ENCODE measurements at regions not wholly inside any gene's neighbourhood (a gene's known extent, or its start where the extent isn't known, plus 50 kb on each side); places are given as distances from the start of the nearest gene placed in this dataset.

- no peak for DNase-seq (ENCODE audit: low spot score)
- intact Hi-C loops (cut with DNase I) = no loop called here
Measured at GRCh38 chr1:4271338-4271998, 371.4 kb upstream of the C1orf174 start.

GRCh38 chr1:4272568-4272967, 372.5 kb upstream of the C1orf174 start:
- intact Hi-C loops (cut with DNase I) = no loop called here
- DNase-seq (ENCODE audit: low spot score) = no peak

- DNase-seq (ENCODE audit: low spot score) = no peak
- intact Hi-C loops (cut with DNase I) = no loop called here
Measured at GRCh38 chr1:4273243-4273642, 373.2 kb upstream of the C1orf174 start.

GRCh38 chr1:4273747-4274146, 373.7 kb upstream of the C1orf174 start:
- intact Hi-C loops (cut with DNase I) = no loop called here
- DNase-seq (ENCODE audit: low spot score) = no peak

- DNase-seq (ENCODE audit: low spot score) = no peak
- intact Hi-C loops (cut with DNase I) = no loop called here
Measured at GRCh38 chr1:4275083-4275482, 375.0 kb upstream of the C1orf174 start.

GRCh38 chr1:4276238-4276637, 376.2 kb upstream of the C1orf174 start:
- no peak for DNase-seq (ENCODE audit: low spot score)

GRCh38 chr1:4277598-4277997, 376.8 kb upstream of the AJAP1 start:
- intact Hi-C loops (cut with DNase I) = no loop called here
- no peak for DNase-seq (ENCODE audit: low spot score)

More at GRCh38 chr1:4276238-4276637, 376.2 kb upstream of the C1orf174 start:
- intact Hi-C loops (cut with DNase I) = no loop called here

GRCh38 chr1:4284976-4285375, 369.4 kb upstream of the AJAP1 start:
- no peak for DNase-seq (ENCODE audit: low spot score)
- intact Hi-C loops (cut with DNase I) = no loop called here

GRCh38 chr1:4292861-4293260, 361.5 kb upstream of the AJAP1 start:
- DNase-seq (ENCODE audit: low spot score) = no peak
- intact Hi-C loops (cut with DNase I) = no loop called here

- intact Hi-C loops (cut with DNase I) = no loop called here
- DNase-seq (ENCODE audit: low spot score) = no peak
Measured at GRCh38 chr1:4298361-4299083, 355.9 kb upstream of the AJAP1 start.

- DNase-seq (ENCODE audit: low spot score) = no peak
- intact Hi-C loops (cut with DNase I) = no loop called here
Measured at GRCh38 chr1:4301007-4301406, 353.4 kb upstream of the AJAP1 start.

- intact Hi-C loops (cut with DNase I) = no loop called here
- DNase-seq (ENCODE audit: low spot score) = peak; percentile 41
Measured at GRCh38 chr1:4303303-4303702, 351.1 kb upstream of the AJAP1 start.

GRCh38 chr1:4305526-4306301, 348.7 kb upstream of the AJAP1 start:
- intact Hi-C loops (cut with DNase I) = no loop called here
- DNase-seq (ENCODE audit: low spot score) = peak; percentile 39

GRCh38 chr1:4306559-4307467, 347.6 kb upstream of the AJAP1 start:
- intact Hi-C loops (cut with DNase I) = no loop called here
- peak; percentile 53 for DNase-seq (ENCODE audit: low spot score)

- intact Hi-C loops (cut with DNase I) = no loop called here
- peak; percentile 1 for DNase-seq (ENCODE audit: low spot score)
Measured at GRCh38 chr1:4307468-4307845, 347.0 kb upstream of the AJAP1 start.

- peak; percentile 57 for DNase-seq (ENCODE audit: low spot score)
- intact Hi-C loops (cut with DNase I) = no loop called here
Measured at GRCh38 chr1:4307911-4308545, 346.4 kb upstream of the AJAP1 start.

GRCh38 chr1:4308806-4309205, 345.6 kb upstream of the AJAP1 start:
- intact Hi-C loops (cut with DNase I) = no loop called here
- DNase-seq (ENCODE audit: low spot score) = peak; percentile 53

- peak; percentile 60 for DNase-seq (ENCODE audit: low spot score)
- intact Hi-C loops (cut with DNase I) = no loop called here
Measured at GRCh38 chr1:4309676-4310320, 344.6 kb upstream of the AJAP1 start.

Data from cardiac septum (tissue), 1 donor.